ENCODE measurements at regions not wholly inside any gene's neighbourhood (a gene's known extent, or its start where the extent isn't known, plus 50 kb on each side); places are given as distances from the start of the nearest gene placed in this dataset.

DNA sequence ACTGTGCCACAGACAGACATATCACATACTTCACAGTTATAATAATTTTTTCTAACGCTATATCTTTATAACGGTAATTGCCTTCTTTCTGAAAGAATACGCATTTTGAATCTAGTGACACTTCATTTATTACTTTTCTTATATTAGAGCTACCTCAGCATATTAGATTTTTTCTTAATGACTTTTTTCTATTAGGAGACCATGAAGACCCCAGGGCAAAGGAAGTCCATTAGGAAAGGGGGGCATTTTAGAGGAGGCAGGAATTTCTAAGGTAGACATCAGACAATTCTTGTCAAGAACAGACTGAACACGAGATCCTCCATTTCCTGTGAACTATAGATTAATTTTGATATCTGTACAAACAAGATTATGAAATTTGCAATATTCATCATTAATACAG is 90.5 kb upstream of the NSMCE3 start:
- Histone ChIP-seq H3K27ac (ENCODE audit: low read depth, low read length) (no peak overlapping the region), H3K4me3 (ENCODE audit: low read length) (no peak overlapping the region), H3K27me3 (ENCODE audit: control insufficient read depth, insufficient read depth, low read length) (no peaks in the 10 kb centered on the region), H3K9ac (ENCODE audit: low read length) (no peak overlapping the region), H3K36me3 (ENCODE audit: control insufficient read depth, insufficient read depth, low read length) (no peaks in the 10 kb centered on the region), H3K4me1 (ENCODE audit: control insufficient read depth, insufficient read depth, low read length) (no peaks in the 10 kb centered on the region)

DNA sequence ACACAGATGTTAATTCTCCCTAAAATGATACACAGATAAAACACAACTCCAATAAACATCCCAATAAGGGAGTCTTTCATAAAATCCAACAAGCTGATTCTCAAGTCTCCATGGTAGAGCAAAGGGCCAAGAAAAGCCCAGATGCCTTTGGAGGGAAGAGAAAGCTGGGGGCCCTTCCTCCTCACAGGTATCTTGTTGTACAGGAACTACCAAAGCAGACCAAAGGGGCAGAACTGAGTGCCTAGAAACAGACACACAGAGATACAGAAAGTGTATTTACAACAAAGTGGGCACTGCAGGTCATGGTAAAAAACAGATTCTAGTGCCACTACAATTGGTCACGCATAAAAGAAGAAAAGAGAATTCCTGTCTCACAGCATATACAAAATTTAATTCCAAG is 87.2 kb upstream of the NSMCE3 start:
- Histone ChIP-seq H3K4me3 (ENCODE audit: low read length) (no peak overlapping the region), H3K36me3 (ENCODE audit: control insufficient read depth, insufficient read depth, low read length) (no peaks in the 10 kb centered on the region), H3K4me1 (ENCODE audit: control insufficient read depth, insufficient read depth, low read length) (no peaks in the 10 kb centered on the region), H3K27me3 (ENCODE audit: control insufficient read depth, insufficient read depth, low read length) (no peaks in the 10 kb centered on the region), H3K27ac (ENCODE audit: low read depth, low read length) (no peak overlapping the region), H3K9ac (ENCODE audit: low read length) (no peak overlapping the region)

DNA sequence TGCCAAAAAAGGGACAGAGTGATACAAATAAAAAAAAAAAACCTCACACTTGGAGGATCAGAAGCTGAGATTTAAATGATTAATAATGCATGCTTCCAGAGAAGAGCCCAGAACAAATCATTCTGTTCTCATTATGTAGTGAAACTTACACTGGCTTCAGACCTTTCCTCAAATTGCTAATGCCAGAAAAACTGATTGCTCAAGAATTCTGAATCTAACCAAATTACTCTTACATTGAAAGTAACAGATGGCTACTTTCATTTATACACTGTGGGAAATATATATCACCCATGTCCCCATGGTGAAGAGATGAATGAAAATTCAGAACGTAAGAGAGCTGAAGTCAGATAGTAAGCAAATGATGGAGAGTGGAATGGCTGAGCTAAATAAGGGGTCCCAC is 85.9 kb upstream of the NSMCE3 start:
- Histone ChIP-seq H3K36me3 (ENCODE audit: control insufficient read depth, insufficient read depth, low read length) (no peaks in the 10 kb centered on the region), H3K27ac (ENCODE audit: low read depth, low read length) (no peak overlapping the region), H3K4me1 (ENCODE audit: control insufficient read depth, insufficient read depth, low read length) (no peaks in the 10 kb centered on the region), H3K9ac (ENCODE audit: low read length) (no peak overlapping the region), H3K4me3 (ENCODE audit: low read length) (no peak overlapping the region), H3K27me3 (ENCODE audit: control insufficient read depth, insufficient read depth, low read length) (no peaks in the 10 kb centered on the region)

GRCh38 chr15:29352402-29352801 is 82.8 kb upstream of the NSMCE3 start:
- Histone ChIP-seq H3K27ac (ENCODE audit: low read depth, low read length) (no peak overlapping the region), H3K4me1 (ENCODE audit: control insufficient read depth, insufficient read depth, low read length) (peaks cover 14% of the 10 kb centered on the region), H3K27me3 (ENCODE audit: control insufficient read depth, insufficient read depth, low read length) (no peaks in the 10 kb centered on the region), H3K36me3 (ENCODE audit: control insufficient read depth, insufficient read depth, low read length) (no peaks in the 10 kb centered on the region), H3K4me3 (ENCODE audit: low read length) (no peak overlapping the region), H3K9ac (ENCODE audit: low read length) (no peak overlapping the region)

DNA sequence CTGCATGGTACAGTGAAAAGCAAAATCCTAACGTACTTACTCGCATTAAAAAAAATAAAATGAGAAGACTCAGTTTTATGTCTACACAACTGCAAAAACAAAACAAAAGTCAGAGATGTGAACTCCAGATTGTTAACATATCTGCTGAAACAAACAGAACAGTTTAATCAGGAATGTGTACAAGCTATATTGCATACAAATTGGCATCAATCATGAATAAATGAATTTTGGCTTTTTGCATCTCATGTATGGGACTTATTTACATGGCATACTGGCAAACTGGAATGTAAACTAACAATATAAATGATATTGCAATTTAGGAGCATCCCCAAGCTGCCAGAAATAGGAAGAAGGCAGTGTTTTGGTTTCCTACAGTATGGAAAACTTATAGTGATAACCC is 79.6 kb upstream of the NSMCE3 start:
- no peak overlapping the region for H3K4me3 ChIP-seq (ENCODE audit: low read length)
- no peaks in the 10 kb centered on the region for H3K36me3 ChIP-seq (ENCODE audit: control insufficient read depth, insufficient read depth, low read length)
- peak overlapping the region; percentile 73 for H3K27ac ChIP-seq (ENCODE audit: low read depth, low read length)
- peaks cover 27% of the 10 kb centered on the region for H3K4me1 ChIP-seq (ENCODE audit: control insufficient read depth, insufficient read depth, low read length)
- H3K27me3 ChIP-seq (ENCODE audit: control insufficient read depth, insufficient read depth, low read length) = no peaks in the 10 kb centered on the region
- H3K9ac ChIP-seq (ENCODE audit: low read length) = no peak overlapping the region

DNA sequence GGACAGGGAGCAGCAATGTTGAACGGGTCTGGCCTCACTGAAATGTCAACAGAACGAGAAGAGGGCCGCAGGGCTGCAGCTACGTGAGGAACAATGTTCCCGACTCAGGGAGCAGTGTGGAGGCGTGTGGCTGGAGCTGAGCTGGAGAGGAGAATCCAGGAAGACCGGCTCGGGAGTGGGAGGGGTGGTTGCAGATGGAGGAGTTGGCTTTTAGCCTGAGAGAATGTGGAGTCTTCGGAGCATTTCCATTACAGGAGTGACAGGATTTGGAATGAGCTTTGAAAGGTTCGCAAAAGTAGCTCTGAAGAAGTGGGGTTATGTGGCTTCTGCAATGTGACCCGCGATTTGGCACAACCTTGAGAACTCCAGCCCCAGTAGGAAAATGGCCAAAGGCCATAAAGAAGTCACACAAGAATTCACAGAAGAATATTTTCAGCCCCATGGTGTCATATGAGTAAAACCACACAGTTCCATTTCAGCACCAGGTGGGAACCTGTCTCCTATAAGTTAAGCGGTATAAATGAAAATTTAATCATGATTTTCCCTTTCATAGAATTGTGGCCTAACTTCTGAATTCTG is 78.8 kb upstream of the NSMCE3 start:
- Histone ChIP-seq H3K9ac (ENCODE audit: low read length) (no peak overlapping the region), H3K4me1 (ENCODE audit: control insufficient read depth, insufficient read depth, low read length) (peaks cover 27% of the 10 kb centered on the region), H3K27me3 (ENCODE audit: control insufficient read depth, insufficient read depth, low read length) (no peaks in the 10 kb centered on the region), H3K36me3 (ENCODE audit: control insufficient read depth, insufficient read depth, low read length) (no peaks in the 10 kb centered on the region), H3K27ac (ENCODE audit: low read depth, low read length) (peak overlapping the region; percentile 73), H3K4me3 (ENCODE audit: low read length) (no peak overlapping the region)

GRCh38 chr15:29346998-29347397 is 77.4 kb upstream of the NSMCE3 start:
- H3K9ac ChIP-seq (ENCODE audit: low read length) = no peak overlapping the region
- no peaks in the 10 kb centered on the region for H3K36me3 ChIP-seq (ENCODE audit: control insufficient read depth, insufficient read depth, low read length)
- H3K27me3 ChIP-seq (ENCODE audit: control insufficient read depth, insufficient read depth, low read length) = no peaks in the 10 kb centered on the region
- no peak overlapping the region for H3K4me3 ChIP-seq (ENCODE audit: low read length)
- no peak overlapping the region for H3K27ac ChIP-seq (ENCODE audit: low read depth, low read length)
- peaks cover 27% of the 10 kb centered on the region for H3K4me1 ChIP-seq (ENCODE audit: control insufficient read depth, insufficient read depth, low read length)

- H3K27ac ChIP-seq (ENCODE audit: low read depth, low read length) = peak overlapping the region; percentile 12
- H3K4me1 ChIP-seq (ENCODE audit: control insufficient read depth, insufficient read depth, low read length) = peaks cover 27% of the 10 kb centered on the region
- no peak overlapping the region for H3K9ac ChIP-seq (ENCODE audit: low read length)
- no peaks in the 10 kb centered on the region for H3K36me3 ChIP-seq (ENCODE audit: control insufficient read depth, insufficient read depth, low read length)
- H3K27me3 ChIP-seq (ENCODE audit: control insufficient read depth, insufficient read depth, low read length) = no peaks in the 10 kb centered on the region
- no peak overlapping the region for H3K4me3 ChIP-seq (ENCODE audit: low read length)
Measured at GRCh38 chr15:29345549-29346525, 76.2 kb upstream of the NSMCE3 start.

- no peak overlapping the region for H3K9ac ChIP-seq (ENCODE audit: low read length)
- H3K4me3 ChIP-seq (ENCODE audit: low read length) = no peak overlapping the region
- H3K27ac ChIP-seq (ENCODE audit: low read depth, low read length) = no peak overlapping the region
- H3K36me3 ChIP-seq (ENCODE audit: control insufficient read depth, insufficient read depth, low read length) = no peaks in the 10 kb centered on the region
- H3K4me1 ChIP-seq (ENCODE audit: control insufficient read depth, insufficient read depth, low read length) = peaks cover 27% of the 10 kb centered on the region
- H3K27me3 ChIP-seq (ENCODE audit: control insufficient read depth, insufficient read depth, low read length) = no peaks in the 10 kb centered on the region
Measured at GRCh38 chr15:29344474-29344873, 74.9 kb upstream of the NSMCE3 start.

DNA sequence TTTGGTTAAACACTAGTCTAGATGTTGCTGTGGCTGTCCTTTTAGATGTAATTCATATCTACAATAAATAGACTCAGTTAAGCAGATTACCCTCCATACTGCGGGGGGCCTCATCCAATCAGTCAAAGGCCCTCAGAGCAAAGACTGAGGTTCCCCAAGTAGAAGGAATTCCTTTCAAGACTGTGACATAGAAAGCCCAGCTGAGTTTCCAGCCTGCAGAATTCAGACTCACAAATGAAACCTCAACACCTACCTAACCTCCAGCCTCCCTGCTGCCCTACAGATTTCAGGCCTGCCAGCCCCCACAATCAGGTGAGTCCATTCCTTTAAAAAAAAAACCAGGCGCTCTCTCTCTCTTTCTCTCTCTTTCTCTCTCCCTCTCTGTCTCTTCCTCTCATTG is 73.6 kb upstream of the NSMCE3 start:
- Histone ChIP-seq H3K9ac (ENCODE audit: low read length) (no peak overlapping the region), H3K36me3 (ENCODE audit: control insufficient read depth, insufficient read depth, low read length) (no peaks in the 10 kb centered on the region), H3K27me3 (ENCODE audit: control insufficient read depth, insufficient read depth, low read length) (no peaks in the 10 kb centered on the region), H3K4me1 (ENCODE audit: control insufficient read depth, insufficient read depth, low read length) (peaks cover 21% of the 10 kb centered on the region), H3K27ac (ENCODE audit: low read depth, low read length) (no peak overlapping the region), H3K4me3 (ENCODE audit: low read length) (no peak overlapping the region)

- H3K9ac ChIP-seq (ENCODE audit: low read length) = no peak overlapping the region
- no peaks in the 10 kb centered on the region for H3K27me3 ChIP-seq (ENCODE audit: control insufficient read depth, insufficient read depth, low read length)
- H3K27ac ChIP-seq (ENCODE audit: low read depth, low read length) = no peak overlapping the region
- peaks cover 12% of the 10 kb centered on the region for H3K4me1 ChIP-seq (ENCODE audit: control insufficient read depth, insufficient read depth, low read length)
- no peaks in the 10 kb centered on the region for H3K36me3 ChIP-seq (ENCODE audit: control insufficient read depth, insufficient read depth, low read length)
- H3K4me3 ChIP-seq (ENCODE audit: low read length) = no peak overlapping the region
Measured at GRCh38 chr15:29342201-29342600, 72.6 kb upstream of the NSMCE3 start.

GRCh38 chr15:29337156-29337959 is 67.7 kb upstream of the NSMCE3 start:
- H3K4me1 ChIP-seq (ENCODE audit: control insufficient read depth, insufficient read depth, low read length) = no peaks in the 10 kb centered on the region
- H3K27me3 ChIP-seq (ENCODE audit: control insufficient read depth, insufficient read depth, low read length) = no peaks in the 10 kb centered on the region
- no peak overlapping the region for H3K9ac ChIP-seq (ENCODE audit: low read length)
- no peak overlapping the region for H3K4me3 ChIP-seq (ENCODE audit: low read length)
- H3K36me3 ChIP-seq (ENCODE audit: control insufficient read depth, insufficient read depth, low read length) = no peaks in the 10 kb centered on the region
- H3K27ac ChIP-seq (ENCODE audit: low read depth, low read length) = no peak overlapping the region

Data from rectal smooth muscle tissue (tissue), 1 donor.